ENCODE measurements at regions not wholly inside any gene's neighbourhood (a gene's known extent, or its start where the extent isn't known, plus 50 kb on each side); places are given as distances from the start of the nearest gene placed in this dataset.

- DNase-seq, result no peak
Measured at GRCh38 chr16:50469121-50469743, 79.0 kb upstream of the NKD1 start.

GRCh38 chr16:50468749-50469078 is 79.5 kb upstream of the NKD1 start:
- DNase-seq, result no peak

- DNase-seq, result peak in 1 of 5 experiments; percentile 14
Measured at GRCh38 chr16:50467943-50468748, 80.0 kb upstream of the NKD1 start.

GRCh38 chr16:50467559-50467942 is 80.6 kb upstream of the NKD1 start:
- DNase-seq, result no peak

GRCh38 chr16:50466170-50466569 is 82.0 kb upstream of the NKD1 start:
- DNase-seq, result no peak

- no peak for DNase-seq
Measured at GRCh38 chr16:50464325-50465290, 83.6 kb upstream of the NKD1 start.

- DNase-seq, result no peak
Measured at GRCh38 chr16:50463581-50464324, 84.4 kb upstream of the NKD1 start.

- DNase-seq, result no peak
Measured at GRCh38 chr16:50462793-50463507, 85.2 kb upstream of the NKD1 start.

- DNase-seq, result no peak
Measured at GRCh38 chr16:50461400-50461760, 86.8 kb upstream of the NKD1 start.

GRCh38 chr16:50460538-50461399 is 87.4 kb upstream of the NKD1 start:
- DNase-seq, result no peak

GRCh38 chr16:50459496-50460080 is 88.6 kb upstream of the NKD1 start:
- DNase-seq, result no peak

- no peak for DNase-seq
Measured at GRCh38 chr16:50458667-50459495, 89.3 kb upstream of the NKD1 start.

- DNase-seq, result no peak
Measured at GRCh38 chr16:50457979-50458491, 89.2 kb upstream of the BRD7 start.

- peak in 1 of 5 experiments; percentile 15 for DNase-seq
Measured at GRCh38 chr16:50457423-50457822, 88.6 kb upstream of the BRD7 start.

- DNase-seq, result no peak
Measured at GRCh38 chr16:50455288-50455845, 86.6 kb upstream of the BRD7 start.

GRCh38 chr16:50453446-50453845 is 84.7 kb upstream of the BRD7 start:
- no peak for DNase-seq

GRCh38 chr16:50451951-50452508 is 83.2 kb upstream of the BRD7 start:
- no peak for DNase-seq

- DNase-seq, result no peak
Measured at GRCh38 chr16:50450957-50451356, 82.2 kb upstream of the BRD7 start.

GRCh38 chr16:50449800-50450199 is 81.0 kb upstream of the BRD7 start:
- no peak for DNase-seq
